ENCODE measurements at regions not wholly inside any gene's neighbourhood (a gene's known extent, or its start where the extent isn't known, plus 50 kb on each side); places are given as distances from the start of the nearest gene placed in this dataset.
A peak's percentile ranks its signal among the peaks of the same experiment; 100 is the strongest.

GRCh38 chr14:65164068-65164824 lies 61.9 kb upstream of the MAX start:
- H3K27me3 ChIP-seq (replicated peaks; ENCODE audit: insufficient read depth), result no peaks in the 10 kb centered on the region
- ATAC-seq (ENCODE audit: insufficient number of reproducible peaks, low FRiP score, low read depth), result no peak
- TF ChIP-seq, protein P1, sequence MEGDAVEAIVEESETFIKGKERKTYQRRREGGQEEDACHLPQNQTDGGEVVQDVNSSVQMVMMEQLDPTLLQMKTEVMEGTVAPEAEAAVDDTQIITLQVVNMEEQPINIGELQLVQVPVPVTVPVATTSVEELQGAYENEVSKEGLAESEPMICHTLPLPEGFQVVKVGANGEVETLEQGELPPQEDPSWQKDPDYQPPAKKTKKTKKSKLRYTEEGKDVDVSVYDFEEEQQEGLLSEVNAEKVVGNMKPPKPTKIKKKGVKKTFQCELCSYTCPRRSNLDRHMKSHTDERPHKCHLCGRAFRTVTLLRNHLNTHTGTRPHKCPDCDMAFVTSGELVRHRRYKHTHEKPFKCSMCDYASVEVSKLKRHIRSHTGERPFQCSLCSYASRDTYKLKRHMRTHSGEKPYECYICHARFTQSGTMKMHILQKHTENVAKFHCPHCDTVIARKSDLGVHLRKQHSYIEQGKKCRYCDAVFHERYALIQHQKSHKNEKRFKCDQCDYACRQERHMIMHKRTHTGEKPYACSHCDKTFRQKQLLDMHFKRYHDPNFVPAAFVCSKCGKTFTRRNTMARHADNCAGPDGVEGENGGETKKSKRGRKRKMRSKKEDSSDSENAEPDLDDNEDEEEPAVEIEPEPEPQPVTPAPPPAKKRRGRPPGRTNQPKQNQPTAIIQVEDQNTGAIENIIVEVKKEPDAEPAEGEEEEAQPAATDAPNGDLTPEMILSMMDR (IDR thresholded peaks at IDR 0.05), result peak; percentile 50
- no peaks in the 10 kb centered on the region for H3K36me3 ChIP-seq
- no peaks in the 10 kb centered on the region for H3K9me3 ChIP-seq
- H3K4me1 ChIP-seq (ENCODE audit: control insufficient read depth in 1 of 2, low read depth in 2 of 2), result peaks cover 0 to 4% of the 10 kb centered on the region in 2 donors
- no peak overlapping the region for H3K4me3 ChIP-seq
- DNase-seq (ENCODE audit: low spot score), result no peak
- no peak overlapping the region for H3K27ac ChIP-seq

DNA sequence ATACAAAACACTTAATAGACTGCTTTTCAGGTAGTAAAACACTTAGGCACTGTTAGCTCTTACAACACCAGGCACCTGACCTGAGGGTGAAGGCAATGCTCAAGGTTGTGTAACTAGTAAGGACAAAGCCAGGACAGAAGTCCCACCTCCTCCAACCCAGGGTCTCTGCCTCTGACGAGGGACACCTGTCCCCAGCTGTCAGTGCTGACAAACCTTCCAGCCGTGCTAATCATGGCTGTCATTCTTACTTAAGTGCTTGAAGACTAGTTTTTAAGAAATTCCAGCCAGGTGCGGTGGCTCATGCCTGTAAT lies 62.5 kb upstream of the MAX start:
- DNase-seq (ENCODE audit: low spot score) (no peak), ATAC-seq (ENCODE audit: insufficient number of reproducible peaks, low FRiP score, low read depth) (no peak)
- Histone ChIP-seq H3K27me3 (replicated peaks; ENCODE audit: insufficient read depth) (no peaks in the 10 kb centered on the region), H3K4me3 (no peak overlapping the region), H3K27ac (no peak overlapping the region), H3K4me1 (ENCODE audit: control insufficient read depth in 1 of 2, low read depth in 2 of 2) (peaks cover 0 to 6% of the 10 kb centered on the region in 2 donors), H3K9me3 (no peaks in the 10 kb centered on the region), H3K36me3 (no peaks in the 10 kb centered on the region)
- TF ChIP-seq, protein P1 (IDR thresholded peaks at IDR 0.05), result no peak

DNA sequence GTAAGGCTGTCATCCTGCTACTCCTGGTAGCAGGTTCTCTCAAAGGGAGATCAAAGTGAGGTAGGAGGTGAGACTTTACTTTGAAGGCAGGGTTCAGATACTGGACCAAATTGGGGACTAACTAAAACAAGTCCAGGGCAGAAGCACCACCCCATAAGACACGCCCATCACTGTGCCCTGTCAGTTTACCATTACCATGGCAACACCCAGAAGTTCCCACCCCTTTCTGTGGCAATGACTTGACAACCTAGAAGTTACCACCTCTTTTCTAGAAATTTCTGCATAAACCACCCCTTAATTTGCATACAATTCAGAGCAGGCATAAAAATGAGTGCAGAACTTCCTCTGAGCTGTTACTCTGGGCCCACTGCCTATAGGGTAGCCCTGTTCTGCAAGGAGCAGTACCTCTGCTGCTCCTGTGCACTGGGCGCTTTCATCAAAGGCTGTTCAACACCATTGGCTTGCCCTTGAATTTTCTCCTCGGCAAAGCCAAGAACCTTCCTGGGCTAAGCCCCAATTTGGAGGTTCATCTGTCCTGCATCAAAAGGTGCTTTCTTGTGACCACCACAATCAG lies 64.8 kb upstream of the MAX start:
- Histone ChIP-seq H3K9me3 (no peaks in the 10 kb centered on the region), H3K27ac (no peak overlapping the region), H3K36me3 (no peaks in the 10 kb centered on the region), H3K4me3 (no peak overlapping the region), H3K27me3 (replicated peaks; ENCODE audit: insufficient read depth) (no peaks in the 10 kb centered on the region), H3K4me1 (ENCODE audit: control insufficient read depth in 1 of 2, low read depth in 2 of 2) (peaks cover 8 to 16% of the 10 kb centered on the region in 2 donors)
- no peak for DNase-seq (ENCODE audit: low spot score)
- no peak for ATAC-seq (ENCODE audit: insufficient number of reproducible peaks, low FRiP score, low read depth)
- TF ChIP-seq, protein P1 (IDR thresholded peaks at IDR 0.05), result no peak

- Histone ChIP-seq H3K27me3 (replicated peaks; ENCODE audit: insufficient read depth) (no peaks in the 10 kb centered on the region), H3K36me3 (no peaks in the 10 kb centered on the region), H3K9me3 (no peaks in the 10 kb centered on the region), H3K4me1 (ENCODE audit: control insufficient read depth in 1 of 2, low read depth in 2 of 2) (peaks cover 8 to 16% of the 10 kb centered on the region in 2 donors), H3K27ac (no peak overlapping the region), H3K4me3 (no peak overlapping the region)
- ATAC-seq (ENCODE audit: insufficient number of reproducible peaks, low FRiP score, low read depth), result no peak
- DNase-seq (ENCODE audit: low spot score), result no peak
- TF ChIP-seq, protein P1 (IDR thresholded peaks at IDR 0.05), result no peak
These were observed 66.5 kb upstream of the MAX start for GRCh38 chr14:65168840-65169239.

DNA sequence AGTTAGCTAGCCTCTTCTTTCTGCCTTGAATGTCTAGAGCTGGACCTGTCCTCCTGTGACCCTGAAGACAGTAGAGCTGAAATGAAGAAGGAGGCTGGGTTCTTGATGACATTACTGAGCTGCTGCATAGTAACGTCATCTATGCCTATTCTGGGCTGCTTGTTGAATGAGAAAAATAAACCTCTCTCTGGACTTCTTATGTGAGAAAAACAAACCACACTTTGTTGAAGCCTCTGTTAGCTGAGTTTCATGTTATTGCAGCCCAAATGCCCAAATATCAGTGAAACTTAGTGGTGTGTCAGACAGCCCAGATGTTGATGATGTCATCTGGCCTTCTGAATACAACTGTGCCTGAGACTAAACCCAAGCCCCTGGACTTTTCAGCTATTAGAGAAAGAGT lies 67.0 kb upstream of the MAX start:
- TF ChIP-seq, protein P1 (IDR thresholded peaks at IDR 0.05), result no peak
- DNase-seq (ENCODE audit: low spot score), result no peak
- H3K4me1 ChIP-seq (ENCODE audit: control insufficient read depth in 1 of 2, low read depth in 2 of 2), result peaks cover 8 to 20% of the 10 kb centered on the region in 2 donors
- no peaks in the 10 kb centered on the region for H3K36me3 ChIP-seq
- H3K27ac ChIP-seq, result peak overlapping the region in 1 of 2 donors; percentile 17
- H3K4me3 ChIP-seq, result no peak overlapping the region
- H3K27me3 ChIP-seq (replicated peaks; ENCODE audit: insufficient read depth), result no peaks in the 10 kb centered on the region
- no peak for ATAC-seq (ENCODE audit: insufficient number of reproducible peaks, low FRiP score, low read depth)
- H3K9me3 ChIP-seq, result no peaks in the 10 kb centered on the region
